ENCODE measurements at regions not wholly inside any gene's neighbourhood (a gene's known extent, or its start where the extent isn't known, plus 50 kb on each side); places are given as distances from the start of the nearest gene placed in this dataset.

GRCh38 chr12:13273097-13273496 lies 76.6 kb downstream of the EMP1 start:
- intact Hi-C loops (cut with micrococcal nuclease), result no loop called here
- Histone ChIP-seq H3K36me3 (ENCODE audit: control insufficient read depth in 1 of 2, insufficient read depth in 2 of 2, low read length in 2 of 2) (no peaks in the 10 kb centered on the region), H3K4me2 (ENCODE audit: low read length) (no peak overlapping the region), H4K20me1 (ENCODE audit: insufficient read depth) (no peaks in the 10 kb centered on the region), H3K27me3 (ENCODE audit: insufficient read depth, low read length) (no peaks in the 10 kb centered on the region), H3K4me1 (ENCODE audit: control insufficient read depth in 1 of 2, insufficient read depth in 2 of 2, low read length in 2 of 2) (peaks cover 3 to 7% of the 10 kb centered on the region in 2 experiments; a peak in 3 of 4 replicates), H3K9ac (ENCODE audit: low read length) (no peak overlapping the region), H2AFZ (ENCODE audit: low read depth, low read length, poor library complexity, severe bottlenecking) (no peak overlapping the region), H3K9me2 (ENCODE audit: insufficient read depth) (no peaks in the 10 kb centered on the region), H3K4me3 (replicated peaks in 1 of 2; ENCODE audit: low read depth in 1 of 2, low read length in 2 of 2) (no peak overlapping the region), H3K9me3 (ENCODE audit: control insufficient read depth in 1 of 2, insufficient read depth in 1 of 2, low read depth in 1 of 2, low read length in 2 of 2) (no peaks in the 10 kb centered on the region), H3K79me2 (ENCODE audit: insufficient read depth, low read length) (no peaks in the 10 kb centered on the region), H3K27ac (ENCODE audit: low read depth, low read length) (no peak overlapping the region)
- DNase-seq (ENCODE audit: low read depth, low spot score) (no peak), ATAC-seq (no peak)
- POLR2A ChIA-PET, result no interaction called here
- RAD21 ChIA-PET (ENCODE audit: low non-redundant PET in 1 of 2, low total read pairs in 2 of 2, uncharacterized antibody in 2 of 2, unreplicated experiment in 2 of 2), result no interaction called here
- no TSS peak for BruUV-seq (replicated peaks)
- CTCF ChIA-PET, result interaction anchor here (1.0 kb wide), 1 partner anchor 18 kb away, joined by 4 read pairs; no protein-coding TSS in a partner anchor
- TF ChIP-seq EZH2phosphoT487 (IDR thresholded peaks at IDR 0.05; ENCODE audit: borderline replicate concordance) (no peak), SP1 (IDR thresholded peaks at IDR 0.05; ENCODE audit: low read depth) (no peak), SIN3A (IDR thresholded peaks at IDR 0.05; ENCODE audit: low read depth) (no peak)

- intact Hi-C loops (cut with micrococcal nuclease), result no loop called here
These were observed 74.3 kb downstream of the EMP1 start for GRCh38 chr12:13270817-13271216.

More at GRCh38 chr12:13270817-13271216, 74.3 kb downstream of the EMP1 start:
- no peaks in the 10 kb centered on the region for H3K9me2 ChIP-seq (ENCODE audit: insufficient read depth)
- H3K36me3 ChIP-seq (ENCODE audit: control insufficient read depth in 1 of 2, insufficient read depth in 2 of 2, low read length in 2 of 2), result no peaks in the 10 kb centered on the region
- H3K27me3 ChIP-seq (ENCODE audit: insufficient read depth, low read length), result no peaks in the 10 kb centered on the region
- H4K20me1 ChIP-seq (ENCODE audit: insufficient read depth), result no peaks in the 10 kb centered on the region
- H2AFZ ChIP-seq (ENCODE audit: low read depth, low read length, poor library complexity, severe bottlenecking), result no peak overlapping the region
- no peak for ATAC-seq
- H3K9ac ChIP-seq (ENCODE audit: low read length), result no peak overlapping the region
- no peak overlapping the region for H3K27ac ChIP-seq (ENCODE audit: low read depth, low read length)
- ChIA-PET RAD21 (ENCODE audit: low non-redundant PET in 1 of 2, low total read pairs in 2 of 2, uncharacterized antibody in 2 of 2, unreplicated experiment in 2 of 2) (no interaction called here), POLR2A (no interaction called here), CTCF (interaction anchor here (1.1 to 1.7 kb wide), 2 partner anchors 7 to 711 kb away, joined by 4 read pairs; no protein-coding TSS in a partner anchor)
- no TSS peak for BruUV-seq (replicated peaks)
- no peak for DNase-seq (ENCODE audit: low read depth, low spot score)
- TF ChIP-seq, protein P1, sequence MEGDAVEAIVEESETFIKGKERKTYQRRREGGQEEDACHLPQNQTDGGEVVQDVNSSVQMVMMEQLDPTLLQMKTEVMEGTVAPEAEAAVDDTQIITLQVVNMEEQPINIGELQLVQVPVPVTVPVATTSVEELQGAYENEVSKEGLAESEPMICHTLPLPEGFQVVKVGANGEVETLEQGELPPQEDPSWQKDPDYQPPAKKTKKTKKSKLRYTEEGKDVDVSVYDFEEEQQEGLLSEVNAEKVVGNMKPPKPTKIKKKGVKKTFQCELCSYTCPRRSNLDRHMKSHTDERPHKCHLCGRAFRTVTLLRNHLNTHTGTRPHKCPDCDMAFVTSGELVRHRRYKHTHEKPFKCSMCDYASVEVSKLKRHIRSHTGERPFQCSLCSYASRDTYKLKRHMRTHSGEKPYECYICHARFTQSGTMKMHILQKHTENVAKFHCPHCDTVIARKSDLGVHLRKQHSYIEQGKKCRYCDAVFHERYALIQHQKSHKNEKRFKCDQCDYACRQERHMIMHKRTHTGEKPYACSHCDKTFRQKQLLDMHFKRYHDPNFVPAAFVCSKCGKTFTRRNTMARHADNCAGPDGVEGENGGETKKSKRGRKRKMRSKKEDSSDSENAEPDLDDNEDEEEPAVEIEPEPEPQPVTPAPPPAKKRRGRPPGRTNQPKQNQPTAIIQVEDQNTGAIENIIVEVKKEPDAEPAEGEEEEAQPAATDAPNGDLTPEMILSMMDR (IDR thresholded peaks at IDR 0.05 in 2 of 3, conservative IDR thresholded peaks at IDR 0.05 in 1 of 3; ENCODE audit: borderline replicate concordance in 1 of 3, insufficient read depth in 1 of 3, low read depth in 2 of 3, low read length in 2 of 3), result 0 out of 6 replicates have a peak, but pooled peaks of 1 of the 3 experiments have one; percentile 4
- TF ChIP-seq RAD21 (IDR thresholded peaks at IDR 0.05; ENCODE audit: low read depth), result peak; percentile 35; the same call in 1 of the 2 replicates
- no peak for TF ChIP-seq EGR1 (IDR thresholded peaks at IDR 0.05; ENCODE audit: low read depth)
- TF ChIP-seq MAX (IDR thresholded peaks at IDR 0.05), result no peak
- TF ChIP-seq CEBPB (IDR thresholded peaks at IDR 0.05; ENCODE audit: low read depth), result no peak
- TF ChIP-seq, protein P2, sequence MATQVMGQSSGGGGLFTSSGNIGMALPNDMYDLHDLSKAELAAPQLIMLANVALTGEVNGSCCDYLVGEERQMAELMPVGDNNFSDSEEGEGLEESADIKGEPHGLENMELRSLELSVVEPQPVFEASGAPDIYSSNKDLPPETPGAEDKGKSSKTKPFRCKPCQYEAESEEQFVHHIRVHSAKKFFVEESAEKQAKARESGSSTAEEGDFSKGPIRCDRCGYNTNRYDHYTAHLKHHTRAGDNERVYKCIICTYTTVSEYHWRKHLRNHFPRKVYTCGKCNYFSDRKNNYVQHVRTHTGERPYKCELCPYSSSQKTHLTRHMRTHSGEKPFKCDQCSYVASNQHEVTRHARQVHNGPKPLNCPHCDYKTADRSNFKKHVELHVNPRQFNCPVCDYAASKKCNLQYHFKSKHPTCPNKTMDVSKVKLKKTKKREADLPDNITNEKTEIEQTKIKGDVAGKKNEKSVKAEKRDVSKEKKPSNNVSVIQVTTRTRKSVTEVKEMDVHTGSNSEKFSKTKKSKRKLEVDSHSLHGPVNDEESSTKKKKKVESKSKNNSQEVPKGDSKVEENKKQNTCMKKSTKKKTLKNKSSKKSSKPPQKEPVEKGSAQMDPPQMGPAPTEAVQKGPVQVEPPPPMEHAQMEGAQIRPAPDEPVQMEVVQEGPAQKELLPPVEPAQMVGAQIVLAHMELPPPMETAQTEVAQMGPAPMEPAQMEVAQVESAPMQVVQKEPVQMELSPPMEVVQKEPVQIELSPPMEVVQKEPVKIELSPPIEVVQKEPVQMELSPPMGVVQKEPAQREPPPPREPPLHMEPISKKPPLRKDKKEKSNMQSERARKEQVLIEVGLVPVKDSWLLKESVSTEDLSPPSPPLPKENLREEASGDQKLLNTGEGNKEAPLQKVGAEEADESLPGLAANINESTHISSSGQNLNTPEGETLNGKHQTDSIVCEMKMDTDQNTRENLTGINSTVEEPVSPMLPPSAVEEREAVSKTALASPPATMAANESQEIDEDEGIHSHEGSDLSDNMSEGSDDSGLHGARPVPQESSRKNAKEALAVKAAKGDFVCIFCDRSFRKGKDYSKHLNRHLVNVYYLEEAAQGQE (IDR thresholded peaks at IDR 0.05; ENCODE audit: low read depth), result no peak
- no peaks in the 10 kb centered on the region for H3K4me1 ChIP-seq (ENCODE audit: control insufficient read depth in 1 of 2, insufficient read depth in 2 of 2, low read length in 2 of 2)
- H3K9me3 ChIP-seq (ENCODE audit: control insufficient read depth in 1 of 2, insufficient read depth in 1 of 2, low read depth in 1 of 2, low read length in 2 of 2), result no peaks in the 10 kb centered on the region
- no peak overlapping the region for H3K4me2 ChIP-seq (ENCODE audit: low read length)
- no peaks in the 10 kb centered on the region for H3K79me2 ChIP-seq (ENCODE audit: insufficient read depth, low read length)
- no peak overlapping the region for H3K4me3 ChIP-seq (replicated peaks in 1 of 2; ENCODE audit: low read depth in 1 of 2, low read length in 2 of 2)

Measured in HCT116 (cell line).